ENCODE measurements at regions not wholly inside any gene's neighbourhood (a gene's known extent, or its start where the extent isn't known, plus 50 kb on each side); places are given as distances from the start of the nearest gene placed in this dataset.

- no peak for FAIRE-seq
- DNase-seq (ENCODE audit: insufficient read length, low spot score), result no peak
- TF ChIP-seq CTCF (IDR thresholded peaks at IDR 0.05; ENCODE audit: insufficient read depth, missing control alignments), result no peak
These were observed 2400.9 kb upstream of the C9orf72 start for GRCh38 chr9:29974197-29974596.

GRCh38 chr9:29976981-29977380 is 2403.7 kb upstream of the C9orf72 start:
- FAIRE-seq, result no peak
- DNase-seq (ENCODE audit: insufficient read length, low spot score), result no peak
- no peak for TF ChIP-seq CTCF (IDR thresholded peaks at IDR 0.05; ENCODE audit: insufficient read depth, missing control alignments)

- FAIRE-seq (peak; percentile 71), DNase-seq (ENCODE audit: insufficient read length, low spot score) (no peak)
- no peak for TF ChIP-seq CTCF (IDR thresholded peaks at IDR 0.05; ENCODE audit: insufficient read depth, missing control alignments)
These were observed 2403.4 kb upstream of the ACO1 start for GRCh38 chr9:29981013-29981412.

- TF ChIP-seq CTCF (IDR thresholded peaks at IDR 0.05; ENCODE audit: insufficient read depth, missing control alignments), result no peak
- DNase-seq (ENCODE audit: insufficient read length, low spot score) (no peak), FAIRE-seq (no peak)
These were observed 2384.8 kb upstream of the ACO1 start for GRCh38 chr9:29999645-30000044.

- no peak for TF ChIP-seq CTCF (IDR thresholded peaks at IDR 0.05; ENCODE audit: insufficient read depth, missing control alignments)
- FAIRE-seq, result no peak
- DNase-seq (ENCODE audit: insufficient read length, low spot score), result no peak
These were observed 2373.8 kb upstream of the ACO1 start for GRCh38 chr9:30010691-30011090.

GRCh38 chr9:30012622-30013021 is 2371.8 kb upstream of the ACO1 start:
- DNase-seq (ENCODE audit: insufficient read length, low spot score), result no peak
- FAIRE-seq, result no peak
- TF ChIP-seq CTCF (IDR thresholded peaks at IDR 0.05; ENCODE audit: insufficient read depth, missing control alignments), result no peak

GRCh38 chr9:30015073-30015472 is 2369.4 kb upstream of the ACO1 start:
- TF ChIP-seq CTCF (IDR thresholded peaks at IDR 0.05; ENCODE audit: insufficient read depth, missing control alignments), result no peak
- DNase-seq (ENCODE audit: insufficient read length, low spot score), result no peak
- no peak for FAIRE-seq

All from D721Med (cell line).